ENCODE measurements at regions not wholly inside any gene's neighbourhood (a gene's known extent, or its start where the extent isn't known, plus 50 kb on each side); places are given as distances from the start of the nearest gene placed in this dataset.

GRCh38 chr7:155893176-155893575, 80.9 kb upstream of the SHH start:
- TF ChIP-seq, protein P1, sequence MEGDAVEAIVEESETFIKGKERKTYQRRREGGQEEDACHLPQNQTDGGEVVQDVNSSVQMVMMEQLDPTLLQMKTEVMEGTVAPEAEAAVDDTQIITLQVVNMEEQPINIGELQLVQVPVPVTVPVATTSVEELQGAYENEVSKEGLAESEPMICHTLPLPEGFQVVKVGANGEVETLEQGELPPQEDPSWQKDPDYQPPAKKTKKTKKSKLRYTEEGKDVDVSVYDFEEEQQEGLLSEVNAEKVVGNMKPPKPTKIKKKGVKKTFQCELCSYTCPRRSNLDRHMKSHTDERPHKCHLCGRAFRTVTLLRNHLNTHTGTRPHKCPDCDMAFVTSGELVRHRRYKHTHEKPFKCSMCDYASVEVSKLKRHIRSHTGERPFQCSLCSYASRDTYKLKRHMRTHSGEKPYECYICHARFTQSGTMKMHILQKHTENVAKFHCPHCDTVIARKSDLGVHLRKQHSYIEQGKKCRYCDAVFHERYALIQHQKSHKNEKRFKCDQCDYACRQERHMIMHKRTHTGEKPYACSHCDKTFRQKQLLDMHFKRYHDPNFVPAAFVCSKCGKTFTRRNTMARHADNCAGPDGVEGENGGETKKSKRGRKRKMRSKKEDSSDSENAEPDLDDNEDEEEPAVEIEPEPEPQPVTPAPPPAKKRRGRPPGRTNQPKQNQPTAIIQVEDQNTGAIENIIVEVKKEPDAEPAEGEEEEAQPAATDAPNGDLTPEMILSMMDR (IDR thresholded peaks at IDR 0.05) = no peak

DNA sequence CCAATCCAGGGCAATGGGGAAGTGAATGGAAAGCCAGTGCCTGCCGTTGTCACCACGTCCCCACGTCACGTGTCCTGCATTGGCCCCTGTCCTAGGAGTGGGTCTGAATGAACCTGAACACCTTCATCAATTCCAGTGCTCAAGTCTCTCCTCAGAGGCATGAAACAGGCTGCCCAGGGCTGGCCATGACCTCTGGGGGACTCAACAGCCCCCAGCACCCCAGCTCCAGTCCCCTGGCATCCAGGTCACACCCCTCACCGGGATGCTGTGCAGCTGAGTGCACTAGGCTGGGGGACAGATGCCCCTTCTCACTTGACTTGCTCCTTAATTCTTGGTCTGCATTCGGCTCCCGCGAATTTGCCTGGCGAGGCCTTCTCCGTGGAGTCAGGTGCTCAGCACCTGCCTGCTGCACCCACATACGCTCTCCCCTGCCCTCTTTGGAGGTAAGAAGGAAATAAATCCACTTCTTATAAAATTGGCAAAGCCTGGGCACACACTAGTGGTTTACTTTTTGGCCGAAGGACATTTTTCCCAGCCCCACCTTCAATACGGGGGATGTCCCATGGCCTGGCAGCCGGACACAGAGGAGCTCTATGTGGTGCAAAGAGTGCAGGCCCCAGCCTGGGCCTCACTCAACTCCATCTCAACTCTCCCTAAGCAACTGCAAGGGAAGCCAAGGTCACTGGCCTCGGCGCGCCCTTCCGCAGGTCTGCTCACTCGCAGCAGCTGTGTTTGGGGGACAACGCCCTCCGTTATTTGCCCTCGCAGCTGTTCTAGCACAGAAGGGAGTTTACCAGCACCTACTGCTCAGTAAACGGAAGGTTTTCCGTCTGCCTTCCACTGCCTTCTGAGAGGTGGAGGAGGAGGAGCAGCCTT, 77.6 kb upstream of the SHH start:
- TF ChIP-seq, protein P1 (IDR thresholded peaks at IDR 0.05) = no peak

DNA sequence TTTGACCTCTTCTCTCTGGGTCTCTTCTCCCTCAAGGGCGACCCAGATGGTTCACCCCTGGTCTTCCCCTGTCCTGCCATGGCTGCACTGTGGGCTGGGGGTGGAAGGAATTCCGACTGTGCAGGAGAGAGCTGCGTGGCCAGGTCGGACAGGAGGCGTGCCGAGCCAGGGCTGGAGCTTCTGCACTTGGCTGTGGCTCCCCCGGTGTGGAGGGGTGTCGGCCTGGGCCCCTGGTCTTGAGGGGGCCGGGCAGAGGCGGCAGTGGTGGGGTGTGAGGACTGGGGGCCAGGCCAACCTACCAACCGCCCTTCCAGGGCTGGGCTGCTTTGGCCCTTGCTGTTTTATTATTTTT, 74.9 kb upstream of the SHH start:
- TF ChIP-seq, protein P1 (IDR thresholded peaks at IDR 0.05) = no peak

GRCh38 chr7:155886391-155887173, 74.3 kb upstream of the SHH start:
- TF ChIP-seq, protein P1 (IDR thresholded peaks at IDR 0.05) = no peak

- TF ChIP-seq, protein P1 (IDR thresholded peaks at IDR 0.05) = no peak
Measured at GRCh38 chr7:155885167-155886155, 73.2 kb upstream of the SHH start.

DNA sequence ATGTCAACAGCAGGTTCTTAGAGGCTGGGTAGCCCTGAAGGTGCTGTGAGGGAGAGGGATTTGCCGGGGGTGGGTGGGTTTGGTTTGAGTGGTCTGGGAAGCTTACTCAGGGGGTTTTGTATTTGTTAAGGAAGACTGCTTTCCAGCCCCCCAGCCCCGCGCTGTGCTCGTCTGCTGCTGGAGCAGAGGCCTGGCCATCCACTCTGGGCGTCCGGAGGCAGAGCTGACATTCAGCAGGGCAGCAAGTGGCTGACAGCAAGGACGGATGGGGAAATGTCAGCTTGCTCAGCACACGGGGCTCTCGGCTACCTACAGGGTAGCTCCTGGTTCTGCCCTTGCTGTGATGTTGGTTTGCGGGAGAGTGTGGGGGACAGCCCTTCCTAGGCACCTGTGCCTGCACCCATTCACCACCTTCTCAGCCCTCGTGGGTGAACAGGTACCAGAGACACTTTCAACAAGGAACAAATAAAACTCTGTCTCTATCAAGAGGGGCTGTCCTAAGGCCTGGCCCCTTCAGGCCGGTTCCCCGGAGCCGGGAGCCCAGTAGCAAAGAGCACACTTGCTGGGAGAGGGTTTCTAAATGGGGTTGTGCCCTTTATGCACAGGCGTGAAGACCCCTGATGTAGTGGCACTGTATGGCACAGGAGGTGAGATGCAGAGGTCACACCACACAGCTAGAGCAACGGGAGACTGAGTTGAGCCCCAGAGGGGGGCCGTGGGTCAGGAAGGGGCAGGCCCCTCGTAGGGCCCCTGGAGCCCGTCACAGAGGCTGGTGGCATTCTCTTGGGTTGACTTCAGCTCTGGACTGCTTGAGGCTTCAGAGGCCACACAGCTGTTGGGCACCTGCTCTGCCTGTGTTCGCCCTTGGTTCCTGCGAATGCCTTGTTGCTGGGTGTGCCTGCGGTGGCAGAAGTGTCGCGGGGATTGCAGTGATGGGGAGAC, 72.2 kb upstream of the SHH start:
- TF ChIP-seq, protein P1 (IDR thresholded peaks at IDR 0.05) = no peak
